NCI-H345 treated with DMSO at 0.1 percent for 48 hours (cell line): ENCODE measurements at regions not wholly inside any gene's neighbourhood (a gene's known extent, or its start where the extent isn't known, plus 50 kb on each side); places are given as distances from the start of the nearest gene placed in this dataset.

Experiments used
- DNase-seq: peaks from one replicate; lab custom pipeline; 2025; ENCODE audit not compliant: unreplicated experiment; lab: John Stamatoyannopoulos, UW

GRCh38 chr20:11328839-11329238 lies 588.9 kb upstream of the BTBD3 start:
- no peak for DNase-seq

- DNase-seq: no peak
Observed at GRCh38 chr20:11329271-11329670, 588.4 kb upstream of the BTBD3 start.

GRCh38 chr20:11331096-11331495 lies 586.6 kb upstream of the BTBD3 start:
- DNase-seq: no peak

- no peak for DNase-seq
Observed at GRCh38 chr20:11332381-11332780, 585.3 kb upstream of the BTBD3 start.

GRCh38 chr20:11333634-11334033 lies 584.1 kb upstream of the BTBD3 start:
- no peak for DNase-seq

GRCh38 chr20:11337361-11338130 lies 580.1 kb upstream of the BTBD3 start:
- no peak for DNase-seq

GRCh38 chr20:11338496-11339306 lies 579.0 kb upstream of the BTBD3 start:
- DNase-seq: no peak

GRCh38 chr20:11344939-11345338 lies 572.8 kb upstream of the BTBD3 start:
- no peak for DNase-seq

- no peak for DNase-seq
Observed at GRCh38 chr20:11347738-11348137, 570.0 kb upstream of the BTBD3 start.

- no peak for DNase-seq
Observed at GRCh38 chr20:11350126-11351005, 567.3 kb upstream of the BTBD3 start.

- DNase-seq: no peak
Observed at GRCh38 chr20:11352041-11352440, 565.7 kb upstream of the BTBD3 start.

- no peak for DNase-seq
Observed at GRCh38 chr20:11354846-11355245, 562.8 kb upstream of the BTBD3 start.

- DNase-seq: no peak
Observed at GRCh38 chr20:11355345-11355744, 562.3 kb upstream of the BTBD3 start.

- DNase-seq: no peak
Observed at GRCh38 chr20:11356061-11356460, 561.6 kb upstream of the BTBD3 start.

- DNase-seq: no peak
Observed at GRCh38 chr20:11362450-11362849, 555.2 kb upstream of the BTBD3 start.

GRCh38 chr20:11364736-11365135 lies 553.0 kb upstream of the BTBD3 start:
- DNase-seq: no peak

- DNase-seq: no peak
Observed at GRCh38 chr20:11366660-11367059, 551.0 kb upstream of the BTBD3 start.

GRCh38 chr20:11368499-11368898 lies 549.2 kb upstream of the BTBD3 start:
- no peak for DNase-seq

GRCh38 chr20:11368965-11369711 lies 548.6 kb upstream of the BTBD3 start:
- no peak for DNase-seq

GRCh38 chr20:11371831-11372230 lies 545.9 kb upstream of the BTBD3 start:
- no peak for DNase-seq
